Liver (tissue), 8 donors: ENCODE measurements at regions not wholly inside any gene's neighbourhood (a gene's known extent, or its start where the extent isn't known, plus 50 kb on each side); places are given as distances from the start of the nearest gene placed in this dataset. TPM values are rescaled to one million over a fixed set of nuclear protein-coding genes. Genes with fewer than 3 reads are reported as not detected.

Experiments used
- DNase-seq: peaks from one replicate; pipeline ENCODE4 v3.0.0-alpha.2; 2017; ENCODE audit warnings: low spot score
- H3K27ac ChIP-seq, 2 donors: one replicate each; pipeline ENCODE4 v1.7.0; 2013; ENCODE audit warnings: inconsistent platforms in 2 of 2, low read length in 2 of 2, control low read depth in 1 of 2, low read depth in 1 of 2, mild to moderate bottlenecking in 1 of 2
- H3K27me3 ChIP-seq, 4 donors: one replicate each; pipeline versions ENCODE4 v1.6.1 to v1.7.0; 2013; ENCODE audit warnings: low read length in 3 of 4, inconsistent platforms in 1 of 4, mild to moderate bottlenecking in 1 of 4, moderate library complexity in 1 of 4; ENCODE audit not compliant: control insufficient read depth in 4 of 4, insufficient read depth in 4 of 4
- H3K36me3 ChIP-seq, 4 donors: one replicate each; pipeline versions ENCODE4 v1.6.1 to v1.7.0; 2013; ENCODE audit warnings: low read length in 3 of 4, mild to moderate bottlenecking in 3 of 4, low read depth in 1 of 4, moderate library complexity in 1 of 4; ENCODE audit not compliant: control insufficient read depth in 4 of 4, insufficient read depth in 3 of 4
- H3K4me1 ChIP-seq, 4 donors: one replicate each; pipeline versions ENCODE4 v1.6.1 to v1.7.0; 2013; ENCODE audit warnings: low read length in 3 of 4, mild to moderate bottlenecking in 3 of 4, moderate library complexity in 1 of 4; ENCODE audit not compliant: control insufficient read depth in 4 of 4, insufficient read depth in 4 of 4
- H3K4me3 ChIP-seq, 3 donors: one replicate each; pipeline versions ENCODE4 v1.6.1 to v1.7.0; 2013; ENCODE audit warnings: low read length in 3 of 3, control low read depth in 1 of 3, low read depth in 1 of 3, mild to moderate bottlenecking in 1 of 3
- H3K9ac ChIP-seq, 2 donors: one replicate each; pipeline ENCODE4 v1.7.0; 2013; ENCODE audit warnings: low read length in 2 of 2, mild to moderate bottlenecking in 2 of 2, moderate library complexity in 2 of 2, control low read depth in 1 of 2, low read depth in 1 of 2
- H3K9me3 ChIP-seq, 4 donors: one replicate each; pipeline versions ENCODE4 v1.6.1 to v1.7.0; 2013; ENCODE audit warnings: low read length in 3 of 4; ENCODE audit not compliant: control insufficient read depth in 4 of 4
- HNF4A ChIP-seq, 2 donors: conservative IDR thresholded peaks; 2 replicates each; pipeline ENCODE4 v1.6.1; 2016; ENCODE audit warnings: antibody characterized with exemption in 2 of 2, mild to moderate bottlenecking in 2 of 2
- HNF4G ChIP-seq: IDR thresholded peaks from 2 replicates; pipeline ENCODE4 v1.6.1; 2016; ENCODE audit warnings: antibody characterized with exemption
- JUND ChIP-seq, 2 donors: IDR thresholded peaks; 2 replicates each; pipeline ENCODE4 v1.6.1; 2016; ENCODE audit warnings: antibody characterized with exemption in 2 of 2
- NR2F2 ChIP-seq: IDR thresholded peaks from 2 replicates; pipeline ENCODE4 v1.6.1; 2016; ENCODE audit warnings: antibody characterized with exemption
- WGBS: extraction: QIAGEN DNeasy Blood & Tissue Kit; methylation state at CpG from one replicate; pipeline ENCODE4 v1.1.7; 2013; 5-methylcytosine and 5-hydroxymethylcytosine counted together
- small RNA-seq: library from RNA; depleted of rRNA; stranded (forward); fragments of <200 nt; gene quantifications from one replicate; pipeline ENCODE3, GENCODE V24; 2014
- TF ChIP-seq, protein P1 (sequence below): IDR thresholded peaks from 2 replicates; pipeline ENCODE4 v1.6.1; 2016; ENCODE audit warnings: antibody characterized with exemption, mild to moderate bottlenecking
- TF ChIP-seq, protein P2 (sequence below): IDR thresholded peaks from 2 replicates; pipeline ENCODE4 v1.6.1; 2016; ENCODE audit warnings: antibody characterized with exemption
- donor health status: healthy.
- donor health status: healthy.
- donor health status: healthy.
- donor health status: healthy.

DNA sequence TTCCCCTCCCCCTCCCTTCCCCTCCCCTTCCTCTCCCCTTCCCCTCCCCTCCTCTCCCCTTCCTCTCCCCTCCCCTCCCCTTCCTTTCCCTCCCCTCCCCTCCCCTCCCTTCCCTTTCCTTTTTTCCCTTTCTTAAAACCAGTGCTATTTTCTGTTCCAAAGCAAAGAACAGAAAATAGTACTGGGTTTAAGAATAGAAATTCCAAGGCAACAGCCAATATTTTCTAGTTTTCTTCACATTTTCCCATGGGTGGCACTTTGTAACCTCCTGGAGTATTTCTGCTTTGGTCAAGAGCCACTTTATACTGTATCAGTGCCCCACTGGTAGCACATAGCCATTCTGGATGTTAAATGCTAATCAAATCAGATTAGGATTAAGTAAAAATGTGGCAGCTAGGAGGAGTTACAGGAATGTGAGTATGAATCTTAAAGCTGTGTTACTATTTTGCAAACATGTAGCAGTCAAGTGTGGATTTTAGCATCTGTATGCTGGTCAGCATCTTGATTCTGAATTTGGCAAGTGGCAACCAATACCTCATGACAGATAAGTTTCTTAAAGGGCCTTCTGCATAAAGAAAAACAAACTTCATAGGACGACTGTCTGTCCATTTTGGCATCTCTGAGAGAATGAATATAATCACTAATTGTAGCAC lies 126.4 kb downstream of the CEP57L1 start:
- Histone ChIP-seq H3K27me3 (no peaks in the 10 kb centered on the region), H3K4me1 (no peaks in the 10 kb centered on the region), H3K4me3 (no peak overlapping the region), H3K9me3 (peaks cover 0 to 6% (median 0%) of the 10 kb centered on the region in 4 donors), H3K36me3 (no peaks in the 10 kb centered on the region), H3K9ac (no peak overlapping the region), H3K27ac (no peak overlapping the region)
- no peak for TF ChIP-seq HNF4A (conservative IDR thresholded peaks at IDR 0.05)
- TF ChIP-seq, protein P1, sequence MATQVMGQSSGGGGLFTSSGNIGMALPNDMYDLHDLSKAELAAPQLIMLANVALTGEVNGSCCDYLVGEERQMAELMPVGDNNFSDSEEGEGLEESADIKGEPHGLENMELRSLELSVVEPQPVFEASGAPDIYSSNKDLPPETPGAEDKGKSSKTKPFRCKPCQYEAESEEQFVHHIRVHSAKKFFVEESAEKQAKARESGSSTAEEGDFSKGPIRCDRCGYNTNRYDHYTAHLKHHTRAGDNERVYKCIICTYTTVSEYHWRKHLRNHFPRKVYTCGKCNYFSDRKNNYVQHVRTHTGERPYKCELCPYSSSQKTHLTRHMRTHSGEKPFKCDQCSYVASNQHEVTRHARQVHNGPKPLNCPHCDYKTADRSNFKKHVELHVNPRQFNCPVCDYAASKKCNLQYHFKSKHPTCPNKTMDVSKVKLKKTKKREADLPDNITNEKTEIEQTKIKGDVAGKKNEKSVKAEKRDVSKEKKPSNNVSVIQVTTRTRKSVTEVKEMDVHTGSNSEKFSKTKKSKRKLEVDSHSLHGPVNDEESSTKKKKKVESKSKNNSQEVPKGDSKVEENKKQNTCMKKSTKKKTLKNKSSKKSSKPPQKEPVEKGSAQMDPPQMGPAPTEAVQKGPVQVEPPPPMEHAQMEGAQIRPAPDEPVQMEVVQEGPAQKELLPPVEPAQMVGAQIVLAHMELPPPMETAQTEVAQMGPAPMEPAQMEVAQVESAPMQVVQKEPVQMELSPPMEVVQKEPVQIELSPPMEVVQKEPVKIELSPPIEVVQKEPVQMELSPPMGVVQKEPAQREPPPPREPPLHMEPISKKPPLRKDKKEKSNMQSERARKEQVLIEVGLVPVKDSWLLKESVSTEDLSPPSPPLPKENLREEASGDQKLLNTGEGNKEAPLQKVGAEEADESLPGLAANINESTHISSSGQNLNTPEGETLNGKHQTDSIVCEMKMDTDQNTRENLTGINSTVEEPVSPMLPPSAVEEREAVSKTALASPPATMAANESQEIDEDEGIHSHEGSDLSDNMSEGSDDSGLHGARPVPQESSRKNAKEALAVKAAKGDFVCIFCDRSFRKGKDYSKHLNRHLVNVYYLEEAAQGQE, result no peak
- TF ChIP-seq NR2F2, result no peak
- no peak for TF ChIP-seq HNF4G
- TF ChIP-seq, protein P2, sequence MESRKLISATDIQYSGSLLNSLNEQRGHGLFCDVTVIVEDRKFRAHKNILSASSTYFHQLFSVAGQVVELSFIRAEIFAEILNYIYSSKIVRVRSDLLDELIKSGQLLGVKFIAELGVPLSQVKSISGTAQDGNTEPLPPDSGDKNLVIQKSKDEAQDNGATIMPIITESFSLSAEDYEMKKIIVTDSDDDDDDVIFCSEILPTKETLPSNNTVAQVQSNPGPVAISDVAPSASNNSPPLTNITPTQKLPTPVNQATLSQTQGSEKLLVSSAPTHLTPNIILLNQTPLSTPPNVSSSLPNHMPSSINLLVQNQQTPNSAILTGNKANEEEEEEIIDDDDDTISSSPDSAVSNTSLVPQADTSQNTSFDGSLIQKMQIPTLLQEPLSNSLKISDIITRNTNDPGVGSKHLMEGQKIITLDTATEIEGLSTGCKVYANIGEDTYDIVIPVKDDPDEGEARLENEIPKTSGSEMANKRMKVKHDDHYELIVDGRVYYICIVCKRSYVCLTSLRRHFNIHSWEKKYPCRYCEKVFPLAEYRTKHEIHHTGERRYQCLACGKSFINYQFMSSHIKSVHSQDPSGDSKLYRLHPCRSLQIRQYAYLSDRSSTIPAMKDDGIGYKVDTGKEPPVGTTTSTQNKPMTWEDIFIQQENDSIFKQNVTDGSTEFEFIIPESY, result no peak
- TF ChIP-seq JUND (IDR thresholded peaks at IDR 0.05), result no peak
- WGBS, result 78% methylated on average over 1 of the region's 1 CpG
- no peak for DNase-seq

Small RNAs in the stretch of these regions (small RNA-seq; reads per million reads assigned to genes)
- gene AL359711.1 (not detected), gene RNY3P11 (not detected)
